NCI-H345 (cell line): ENCODE measurements at regions not wholly inside any gene's neighbourhood (a gene's known extent, or its start where the extent isn't known, plus 50 kb on each side); places are given as distances from the start of the nearest gene placed in this dataset.
"Not testable (repeated sequence)": the region's sequence is repeated elsewhere in the genome, so short reads cannot be mapped to it uniquely, and the experiment has no call there.

Source experiments
- DNase-seq: peaks from one replicate; lab custom pipeline; 2025; lab: John Stamatoyannopoulos, UW

DNA sequence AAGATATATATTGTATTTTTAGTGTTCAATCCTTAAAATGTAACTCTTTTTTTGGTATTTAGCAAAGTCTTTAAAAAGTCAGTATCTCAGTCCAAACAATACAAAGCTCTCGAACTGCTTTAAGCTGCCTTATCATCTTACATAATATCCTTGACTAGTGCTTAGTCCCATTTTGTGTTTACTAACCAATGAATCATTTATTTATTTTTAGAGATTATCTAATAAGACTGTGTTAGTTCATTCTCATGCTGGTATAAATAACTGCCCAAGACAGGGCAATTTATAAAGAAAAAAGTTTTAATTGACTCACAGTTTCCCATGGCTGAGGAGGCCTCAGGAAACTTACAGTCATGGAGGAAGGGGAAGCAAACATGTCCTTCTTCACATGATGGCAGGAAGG is 248.3 kb upstream of the KYNU start:
- no peak for DNase-seq

DNA sequence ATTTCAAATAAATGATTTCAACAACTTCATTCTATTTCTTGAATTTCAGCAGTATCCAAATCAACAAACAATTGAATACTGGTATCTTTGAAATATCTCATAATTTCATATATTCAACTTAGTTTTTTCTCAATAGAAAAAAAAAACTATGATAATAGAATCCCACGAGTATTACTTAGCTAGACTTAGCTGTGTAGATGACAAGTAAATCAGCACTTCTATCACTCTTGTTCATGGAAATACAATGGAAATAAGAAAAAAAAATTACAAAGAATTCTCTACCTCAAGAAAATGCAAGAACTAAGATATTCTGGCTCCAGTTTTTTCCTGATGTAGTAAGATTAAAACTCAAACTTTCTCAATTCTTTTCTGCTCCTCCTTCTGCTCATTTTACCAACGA is 256.2 kb upstream of the KYNU start:
- no peak for DNase-seq

DNA sequence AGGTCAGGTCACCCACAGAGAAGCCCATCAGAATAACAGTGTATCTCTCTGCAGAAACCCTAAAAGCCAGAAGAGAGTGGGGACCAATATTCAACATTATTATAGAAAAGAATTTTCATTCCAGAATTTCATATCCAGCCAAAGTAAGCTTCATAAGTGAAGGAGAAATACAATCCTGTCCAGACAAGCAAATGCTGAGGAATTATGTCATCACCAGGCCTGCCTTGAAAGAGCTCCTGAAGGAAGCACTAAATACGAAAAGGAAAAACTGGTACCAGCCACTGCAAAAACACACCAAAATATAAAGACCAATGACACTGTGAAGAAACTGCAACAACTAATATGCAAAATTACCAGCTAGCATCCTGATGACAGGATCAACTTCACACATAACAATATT is 260.0 kb upstream of the KYNU start:
- DNase-seq = no peak

DNA sequence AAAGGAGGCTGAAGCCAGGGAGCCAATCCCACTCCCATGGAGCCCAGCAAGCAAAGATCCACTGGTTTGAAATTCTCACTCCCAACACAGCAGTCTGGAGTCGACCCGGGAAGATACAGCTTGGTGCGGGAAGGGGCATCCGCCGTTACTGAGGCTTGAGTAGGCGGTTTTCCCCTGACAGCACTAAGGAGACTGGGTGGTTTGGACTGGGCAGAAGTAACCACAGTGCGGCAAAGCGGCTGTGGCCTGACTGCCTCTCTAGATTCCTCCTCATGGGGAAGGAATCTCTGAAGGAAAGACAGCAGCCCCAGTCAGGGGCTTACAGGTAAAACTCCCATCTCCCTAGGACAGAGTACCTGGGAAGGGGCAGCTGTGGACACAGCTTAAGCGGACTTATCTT is 261.6 kb upstream of the KYNU start:
- DNase-seq = no peak

DNA sequence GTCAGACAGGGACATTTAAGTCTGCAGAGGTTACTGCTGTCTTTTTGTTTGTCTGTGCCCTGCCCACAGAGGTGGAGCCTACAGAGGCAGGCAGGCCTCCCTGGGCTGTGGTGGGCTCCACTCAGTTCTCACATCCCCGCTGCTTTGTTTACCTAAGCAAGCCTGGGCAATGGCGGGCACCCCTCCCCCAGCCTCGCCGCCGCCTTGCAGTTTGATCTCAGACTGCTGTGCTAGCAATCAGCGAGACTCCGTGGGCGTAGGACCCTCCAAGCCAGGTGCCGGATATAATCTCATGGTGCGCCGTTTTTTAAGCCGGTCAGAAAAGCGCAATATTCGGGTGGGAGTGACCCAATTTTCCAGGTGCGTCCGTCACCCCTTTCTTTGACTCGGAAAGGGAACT is 264.3 kb upstream of the KYNU start:
- DNase-seq = not testable (repeated sequence)

DNA sequence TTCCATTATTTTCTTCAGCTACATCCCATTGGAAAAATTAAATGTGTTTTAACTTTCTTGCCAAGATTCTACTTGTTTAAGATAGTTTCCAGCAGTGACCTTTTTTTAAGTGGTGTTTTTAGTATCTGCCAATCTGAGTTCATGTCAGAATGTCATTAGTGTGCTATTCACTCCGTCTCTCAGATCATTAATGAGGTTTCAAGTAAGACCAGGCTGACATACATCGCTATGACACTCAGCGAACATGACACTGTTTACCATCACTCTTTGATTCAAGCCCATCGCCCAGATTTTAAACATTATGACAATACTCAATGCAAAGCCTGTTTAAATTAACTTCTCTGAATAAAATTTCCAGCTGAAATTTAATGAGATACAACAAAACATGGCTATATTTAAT is 272.0 kb upstream of the KYNU start:
- DNase-seq = no peak

DNA sequence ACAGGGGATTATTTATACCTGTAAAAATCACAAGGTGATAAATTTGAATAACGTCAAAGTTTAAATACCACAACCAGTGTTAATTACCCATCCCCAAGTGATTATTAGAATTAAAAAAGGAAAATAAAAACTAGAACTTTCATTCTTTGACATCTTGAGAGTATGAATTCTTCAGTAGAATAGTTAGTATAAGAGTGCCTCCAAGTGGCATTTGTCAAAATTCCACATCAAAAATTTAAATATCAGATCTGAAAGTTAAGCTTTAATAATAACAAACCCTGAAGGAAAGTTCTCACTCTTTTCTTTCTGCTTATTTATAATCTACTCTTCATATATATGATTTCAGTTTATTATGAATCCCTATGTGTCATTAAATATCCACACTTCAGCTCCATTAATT is 273.7 kb upstream of the KYNU start:
- no peak for DNase-seq

DNA sequence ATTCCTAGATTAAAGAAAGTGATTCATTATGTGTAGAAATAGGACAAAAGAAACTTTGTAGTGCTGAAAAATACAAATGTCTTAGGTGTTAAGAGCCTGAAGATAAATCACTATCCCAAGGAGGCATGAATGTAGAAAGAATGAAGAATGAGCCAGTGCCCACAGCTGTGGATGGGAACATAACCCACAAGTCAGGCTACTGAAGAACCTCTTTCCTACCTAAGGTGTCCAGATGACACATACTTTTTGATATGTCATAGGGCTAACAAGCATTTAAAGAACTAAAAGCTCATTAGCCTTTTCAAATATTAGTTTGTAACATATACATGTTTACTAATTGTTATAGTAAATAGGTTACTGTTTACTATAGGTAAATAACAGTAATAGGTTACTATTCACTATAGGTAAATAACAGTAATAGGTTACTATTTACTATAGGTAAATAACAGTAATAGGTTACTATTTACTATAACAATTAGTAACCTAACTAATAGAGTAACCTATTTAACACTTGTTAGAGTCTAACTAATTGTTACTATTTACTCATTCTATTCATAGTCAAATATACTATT is 275.0 kb upstream of the KYNU start:
- DNase-seq = no peak

DNA sequence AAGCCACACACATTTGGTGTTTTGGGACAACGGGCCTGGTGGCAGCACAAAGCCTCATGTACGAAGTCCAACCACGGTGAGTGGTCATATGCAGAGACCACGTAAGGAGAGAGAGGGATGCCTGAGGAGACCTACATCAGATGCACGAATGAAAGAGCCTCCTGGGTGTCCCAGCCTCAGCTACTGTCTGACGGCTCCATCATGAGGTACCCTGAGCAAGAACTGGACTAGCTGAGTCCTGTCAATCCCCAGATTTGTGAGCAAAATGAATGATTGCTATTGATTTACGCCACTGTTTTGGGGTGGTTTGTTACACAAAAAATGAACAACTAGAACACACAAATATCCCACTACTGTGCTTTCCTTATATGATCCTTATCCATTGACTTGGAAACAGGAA is 275.7 kb upstream of the KYNU start:
- no peak for DNase-seq

DNA sequence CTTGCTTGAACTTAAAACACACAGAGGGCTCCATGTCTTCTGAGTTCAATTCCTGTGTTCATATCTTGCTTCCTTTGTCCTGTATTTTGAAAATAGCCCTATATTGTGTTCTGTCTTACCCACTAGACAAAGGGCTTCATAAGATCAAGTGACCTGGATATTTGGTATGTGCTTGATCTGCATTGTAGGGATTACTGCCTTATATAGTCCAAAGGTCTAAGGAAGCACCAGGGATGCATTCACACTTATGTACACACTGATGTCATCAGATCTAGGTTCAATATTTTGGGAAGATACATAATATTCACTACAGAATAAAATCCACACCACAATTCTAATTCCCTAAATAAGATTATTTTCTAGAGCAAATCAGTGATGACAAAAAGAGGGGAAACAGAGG is 278.0 kb upstream of the KYNU start:
- DNase-seq = no peak

DNA sequence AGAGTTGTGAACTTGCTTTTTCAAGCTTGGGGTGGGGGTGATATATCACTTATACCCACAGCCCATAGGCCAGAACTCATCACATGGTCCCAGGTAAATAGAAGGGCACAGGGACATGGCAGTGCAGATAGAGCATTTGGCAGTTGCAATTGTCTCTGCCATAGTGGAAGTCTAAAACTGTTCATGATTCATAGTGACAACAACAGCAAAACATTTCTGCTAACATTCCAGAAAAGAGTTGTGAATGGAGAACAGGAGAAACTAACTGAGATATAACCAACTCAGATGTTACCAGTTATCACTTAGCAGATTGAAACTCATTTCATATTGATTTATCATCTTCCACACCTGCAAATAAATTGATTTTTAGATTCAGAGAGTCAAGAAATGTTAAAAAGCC is 278.6 kb upstream of the KYNU start:
- no peak for DNase-seq

DNA sequence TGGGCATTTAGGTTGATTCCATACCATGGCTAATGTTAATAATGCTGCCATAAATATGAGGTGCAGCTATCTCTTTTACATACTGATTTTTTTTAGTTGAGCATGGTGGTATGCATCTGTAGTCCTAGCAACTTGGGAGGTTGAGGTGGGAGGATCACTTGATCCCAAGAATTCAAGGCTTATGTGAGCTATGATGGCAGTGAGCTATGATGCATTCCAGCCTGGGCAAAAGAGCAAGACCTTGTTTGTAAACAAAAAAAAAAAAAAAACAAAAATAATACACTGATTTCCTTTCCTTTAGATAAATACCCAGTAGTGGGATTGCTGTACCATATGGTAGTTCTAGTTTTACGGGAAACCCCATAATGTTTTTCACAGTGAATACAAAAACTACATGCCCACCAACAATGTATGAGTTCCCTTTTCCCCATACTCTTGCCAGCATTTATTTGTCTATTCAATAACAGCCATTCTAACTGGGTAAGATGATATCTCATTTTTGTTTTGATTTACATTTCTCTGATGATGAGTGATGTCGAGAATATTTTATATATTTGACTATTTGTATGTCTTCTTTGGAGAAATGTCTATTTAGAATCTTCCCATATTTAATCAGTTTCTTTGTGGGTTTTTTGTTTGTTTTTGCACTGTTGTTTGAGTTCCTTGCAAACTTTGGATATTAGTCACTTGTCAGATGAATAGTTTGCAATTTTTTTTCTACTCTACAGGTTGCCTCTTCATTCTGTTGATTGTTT is 281.0 kb upstream of the KYNU start:
- DNase-seq = no peak

DNA sequence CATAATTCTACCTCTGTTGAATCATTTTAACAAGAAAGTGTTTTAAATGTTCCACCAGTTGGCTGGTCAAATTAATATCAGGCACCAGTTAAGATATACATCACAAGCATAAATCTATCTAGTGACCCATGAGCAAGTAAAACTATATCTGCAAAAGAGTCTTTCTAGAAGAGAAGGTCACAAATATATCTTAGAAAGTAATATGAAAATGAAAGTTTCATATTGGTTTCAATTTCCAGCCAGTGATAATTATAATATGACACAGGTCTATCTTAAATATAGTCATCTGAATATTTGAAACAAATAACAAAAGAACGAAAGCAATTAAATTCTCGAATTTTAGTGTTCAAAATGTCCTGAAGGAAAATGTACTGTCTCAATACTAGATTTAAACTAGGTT is 282.5 kb upstream of the KYNU start:
- no peak for DNase-seq

DNA sequence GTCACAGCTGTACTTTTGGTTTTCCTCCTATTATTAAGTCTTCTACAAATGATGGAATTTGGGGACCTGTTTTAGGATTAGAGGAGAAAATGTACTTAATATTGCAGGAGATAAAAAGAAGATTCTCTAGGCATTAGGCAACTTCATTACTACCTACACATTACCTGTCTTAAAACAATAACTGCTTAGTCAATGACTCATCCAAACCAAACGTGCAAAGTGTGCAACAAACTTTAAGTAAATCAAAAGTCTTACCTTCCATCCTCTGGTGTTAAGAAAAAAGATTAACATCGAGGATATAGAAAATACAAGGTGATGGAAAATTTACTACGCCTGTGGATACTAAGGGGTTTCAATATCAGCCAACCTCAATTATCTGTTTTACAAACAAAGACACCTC is 285.3 kb upstream of the KYNU start:
- DNase-seq = no peak

DNA sequence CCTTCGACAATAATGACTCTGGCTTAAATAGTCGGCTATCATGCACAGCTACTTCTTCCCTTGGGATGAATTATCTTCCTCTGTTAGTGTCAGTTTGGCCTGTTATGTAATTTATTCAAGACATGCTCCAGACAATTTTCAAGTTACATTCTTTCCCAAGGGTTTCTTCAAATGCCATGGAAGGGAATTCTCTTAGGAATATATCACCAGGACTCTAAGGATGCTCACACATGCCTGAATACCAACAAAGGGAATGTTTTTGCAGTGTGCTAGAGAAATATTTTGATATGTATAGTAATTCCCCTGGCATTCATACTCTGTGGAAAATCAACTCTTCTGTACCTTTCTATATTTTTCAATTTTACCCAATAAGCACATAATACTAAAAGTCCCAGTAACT is 286.0 kb upstream of the KYNU start:
- DNase-seq = no peak

DNA sequence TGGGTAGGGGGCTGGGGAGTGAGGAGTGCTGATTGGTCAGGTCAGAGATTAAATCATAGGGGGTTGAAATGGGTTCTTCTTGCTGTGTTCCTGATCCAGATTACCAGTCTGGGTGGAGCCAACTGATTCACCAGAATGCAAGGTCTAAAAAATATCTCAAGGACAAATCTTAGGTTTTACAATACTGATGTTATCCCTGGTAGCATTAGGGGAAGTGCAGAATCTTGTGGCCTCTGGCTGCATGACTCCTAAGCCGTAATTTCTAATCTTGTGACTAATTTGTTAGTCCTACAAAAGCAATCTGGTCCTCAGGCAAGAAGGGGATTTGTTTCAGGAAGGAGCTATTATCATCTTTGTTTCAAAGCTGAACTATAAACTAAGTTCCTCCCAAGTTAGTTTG is 289.2 kb upstream of the KYNU start:
- DNase-seq = no peak

DNA sequence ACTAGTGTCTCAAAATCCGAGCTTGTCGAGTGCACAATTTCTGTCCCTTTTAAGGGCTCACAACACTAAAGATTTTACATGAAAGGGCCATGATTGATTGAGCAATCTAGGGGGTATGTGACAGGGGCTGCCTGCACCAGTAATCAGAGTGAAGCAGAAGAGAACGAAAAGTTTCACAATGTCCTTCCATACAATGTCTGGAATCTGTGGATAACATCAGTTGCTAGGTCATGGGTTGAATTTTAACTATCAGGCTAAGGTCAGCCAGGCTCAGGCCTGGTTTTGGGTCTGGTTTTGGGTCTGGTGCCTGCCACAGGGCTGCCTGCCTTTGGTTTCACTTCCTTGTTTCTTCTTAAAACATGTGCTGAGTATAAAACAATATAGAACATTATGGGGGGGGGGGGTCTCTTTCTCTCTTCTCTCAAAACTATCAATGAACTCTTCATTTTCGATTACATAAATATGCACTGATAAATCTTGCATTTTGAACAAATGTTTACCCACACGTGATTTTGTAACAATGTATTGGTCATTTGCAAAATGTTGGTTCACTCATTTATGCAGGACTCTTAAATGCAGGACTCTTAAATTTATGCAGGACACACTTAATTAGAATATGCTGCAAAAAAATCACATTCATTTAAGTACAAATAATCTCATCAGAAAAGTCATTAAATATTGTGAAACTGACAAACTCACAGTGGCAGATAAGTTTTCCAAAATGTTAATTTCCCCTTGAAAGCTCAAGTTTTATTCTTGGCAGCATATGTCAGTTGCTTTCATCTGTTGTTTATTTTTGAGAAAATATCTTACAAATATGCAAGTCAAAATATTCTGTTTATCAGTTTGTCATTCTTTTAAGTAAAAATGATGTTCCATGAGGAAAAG is 290.5 kb upstream of the KYNU start:
- DNase-seq = no peak

DNA sequence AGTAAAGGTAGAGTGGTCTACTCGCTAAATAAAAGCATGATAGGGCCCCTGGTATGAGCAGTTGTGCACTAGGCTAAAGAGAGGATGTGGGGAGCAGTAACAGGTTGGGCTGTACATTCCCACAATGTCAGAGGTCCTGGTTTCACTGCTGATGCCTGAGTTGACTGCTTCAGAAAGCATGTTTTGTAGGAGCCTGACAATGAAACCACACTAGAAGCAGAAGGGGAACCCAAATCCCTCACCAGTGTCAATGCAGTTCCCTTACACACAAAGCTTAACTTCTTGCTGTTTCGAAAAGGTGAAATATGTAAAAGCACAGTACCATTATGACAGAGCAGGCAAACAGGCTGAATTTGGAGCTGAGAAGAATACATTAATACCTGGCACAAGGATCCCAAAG is 291.7 kb upstream of the KYNU start:
- no peak for DNase-seq

DNA sequence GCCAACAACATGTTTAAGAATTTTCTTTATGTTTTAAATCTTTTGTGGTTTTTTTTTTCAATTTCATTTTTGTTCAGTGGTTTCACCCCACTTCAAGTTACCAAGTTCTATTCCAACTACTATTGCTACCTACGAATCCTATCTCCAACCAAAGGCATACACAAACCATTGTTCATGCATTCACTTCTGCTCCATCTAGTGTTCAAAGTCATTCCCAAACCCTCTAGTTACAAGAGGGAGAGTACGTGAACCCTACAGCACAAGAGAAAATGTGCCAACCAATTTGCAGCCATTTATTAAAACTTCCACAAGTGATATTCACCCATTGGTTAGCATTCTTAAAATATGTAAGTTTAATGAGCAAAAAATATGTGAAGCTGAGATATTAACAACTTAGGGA is 295.1 kb upstream of the KYNU start:
- DNase-seq = no peak

DNA sequence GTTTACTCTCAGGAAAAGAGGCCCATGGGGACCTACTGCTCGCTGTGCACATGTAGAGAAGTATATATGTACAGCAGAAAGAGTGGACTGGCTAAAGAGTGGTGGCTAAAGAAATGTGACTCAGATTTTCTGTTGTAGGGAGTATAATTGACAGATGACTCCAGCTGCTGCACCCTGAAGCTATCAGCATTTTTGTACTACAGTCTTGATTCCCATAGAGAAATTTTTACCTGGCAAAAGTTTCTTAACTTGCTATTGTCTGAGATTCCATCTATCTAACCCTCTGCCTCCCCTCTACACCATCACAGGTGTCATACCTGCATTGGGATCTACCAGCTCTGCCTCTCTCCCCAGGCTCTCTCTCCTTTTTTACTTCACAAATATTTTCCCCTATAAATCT is 296.0 kb upstream of the KYNU start:
- DNase-seq = no peak

DNA sequence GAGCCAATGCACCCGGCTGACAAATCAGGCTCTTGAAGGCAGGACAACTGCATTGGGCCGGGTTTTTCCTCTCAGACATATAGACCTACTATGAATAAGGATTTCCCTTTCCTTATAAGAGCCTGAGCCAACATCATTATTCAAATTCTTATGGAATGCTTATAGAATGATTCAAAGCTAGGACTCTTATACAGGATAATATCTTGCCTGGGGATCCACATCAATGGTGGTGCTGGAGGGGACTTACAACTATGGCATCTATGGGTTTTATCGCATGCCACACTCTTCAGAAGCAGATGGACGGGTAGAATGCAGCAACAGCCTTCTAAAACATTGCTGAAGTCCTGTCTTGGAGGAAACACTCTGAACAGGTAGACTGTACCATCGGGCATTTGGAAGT is 296.8 kb upstream of the KYNU start:
- no peak for DNase-seq

DNA sequence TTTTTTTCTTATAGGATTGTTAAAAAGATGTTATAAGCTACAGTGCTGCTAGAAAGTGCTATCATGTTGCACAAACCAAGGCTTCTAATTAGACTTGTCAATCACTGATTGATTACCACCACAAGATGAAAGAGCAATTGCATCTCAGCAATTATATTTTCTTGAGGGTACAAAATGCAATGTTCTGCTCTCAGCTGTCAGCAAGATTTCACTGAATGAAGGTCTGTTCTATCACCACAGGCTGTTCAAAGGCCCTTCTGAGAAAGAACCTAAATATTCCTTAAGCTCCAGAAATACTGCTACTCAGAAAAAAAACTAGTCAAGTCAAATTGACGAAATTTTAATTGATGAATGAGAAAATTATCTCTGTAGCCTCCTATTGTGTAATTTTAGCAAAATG is 301.9 kb upstream of the KYNU start:
- DNase-seq = no peak

DNA sequence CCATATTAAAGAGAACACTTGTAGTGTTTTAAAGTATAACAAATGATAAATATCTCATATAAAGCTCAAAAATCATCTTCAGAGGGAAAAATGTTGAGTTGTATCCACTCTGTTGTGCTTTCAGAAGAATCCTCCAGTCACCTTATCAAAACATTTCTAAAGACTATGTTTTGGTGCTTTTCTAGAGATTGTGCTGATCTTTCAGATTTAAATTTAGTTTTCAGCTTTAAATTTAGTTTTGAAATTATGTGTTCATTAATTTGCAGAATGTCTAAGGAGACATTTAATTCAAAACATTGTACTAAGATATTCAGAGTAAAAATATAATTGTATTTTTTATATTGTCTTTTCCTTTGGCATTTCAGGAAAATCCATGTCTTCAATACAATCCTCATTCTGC is 303.1 kb upstream of the KYNU start:
- DNase-seq = no peak
